Neural cell (in vitro differentiated cells): ENCODE measurements at regions not wholly inside any gene's neighbourhood (a gene's known extent, or its start where the extent isn't known, plus 50 kb on each side); places are given as distances from the start of the nearest gene placed in this dataset.

Experiments used
- CTCF ChIP-seq: fragments of 450-650 bp; IDR thresholded peaks from 2 replicates; pipeline ENCODE4 v1.5.1; 2014; ENCODE audit warnings: antibody characterized with exemption, mild to moderate bottlenecking, moderate library complexity; ENCODE audit not compliant: poor library complexity, severe bottlenecking
- EP300 ChIP-seq: fragments of 450-650 bp; conservative IDR thresholded peaks from 2 replicates; pipeline ENCODE4 v1.6.1; 2014; ENCODE audit warnings: antibody characterized with exemption, mild to moderate bottlenecking, moderate library complexity; ENCODE audit not compliant: poor library complexity, severe bottlenecking
- EZH2 ChIP-seq: fragments of 200-600, 300-800 bp; shearing (Covaris generic), sonication (generic); IDR thresholded peaks from 2 replicates; pipeline ENCODE4 v1.6.1; 2014; ENCODE audit warnings: antibody characterized with exemption, low read length, borderline replicate concordance, mild to moderate bottlenecking; ENCODE audit not compliant: insufficient read depth, poor library complexity, severe bottlenecking
- SMC3 ChIP-seq: fragments of 450-650 bp; conservative IDR thresholded peaks from 2 replicates; pipeline ENCODE4 v1.6.1; 2014; ENCODE audit warnings: antibody characterized with exemption, mild to moderate bottlenecking, moderate library complexity; ENCODE audit not compliant: poor library complexity

- no peak for TF ChIP-seq EP300
- TF ChIP-seq CTCF: no peak
- no peak for TF ChIP-seq EZH2
- TF ChIP-seq SMC3: no peak
These were observed 100.8 kb downstream of the GRIN2B start for GRCh38 chr12:13880613-13881012.
